Stimulated activated CD4-positive, alpha-beta T cell treated with anti-CD3 and anti-CD28 coated beads, Interleukin-1b, Interleukin-23, amount 100 ng/mL, for 48 hours (primary cell): ENCODE measurements at regions not wholly inside any gene's neighbourhood (a gene's known extent, or its start where the extent isn't known, plus 50 kb on each side); places are given as distances from the start of the nearest gene placed in this dataset.
"Not testable (repeated sequence)": the region's sequence is repeated elsewhere in the genome, so short reads cannot be mapped to it uniquely, and the experiment has no call there.

Experiments used
- DNase-seq: peaks from one replicate; pipeline ENCODE4 v3.0.0-alpha.2; 2020

DNA sequence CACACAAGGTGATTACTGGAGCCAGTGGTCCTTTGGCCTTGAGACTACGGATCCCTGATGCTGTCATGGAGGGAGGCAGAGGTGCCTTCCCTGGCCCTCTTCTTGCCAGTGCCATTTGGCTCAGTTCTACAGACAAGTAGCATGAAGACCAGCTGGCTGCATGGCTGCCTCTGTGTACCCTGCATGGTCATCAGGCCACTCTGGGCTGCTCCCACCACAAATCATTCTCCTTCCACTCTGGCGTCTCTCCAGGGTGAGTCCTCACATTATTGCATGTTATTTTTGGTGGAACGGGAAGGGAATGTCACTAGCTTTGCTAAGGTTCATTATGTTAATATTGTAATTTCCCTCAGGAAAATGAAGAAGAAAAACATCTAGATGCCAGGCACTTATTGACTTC, 229.8 kb downstream of the VAPA start:
- DNase-seq = no peak

DNA sequence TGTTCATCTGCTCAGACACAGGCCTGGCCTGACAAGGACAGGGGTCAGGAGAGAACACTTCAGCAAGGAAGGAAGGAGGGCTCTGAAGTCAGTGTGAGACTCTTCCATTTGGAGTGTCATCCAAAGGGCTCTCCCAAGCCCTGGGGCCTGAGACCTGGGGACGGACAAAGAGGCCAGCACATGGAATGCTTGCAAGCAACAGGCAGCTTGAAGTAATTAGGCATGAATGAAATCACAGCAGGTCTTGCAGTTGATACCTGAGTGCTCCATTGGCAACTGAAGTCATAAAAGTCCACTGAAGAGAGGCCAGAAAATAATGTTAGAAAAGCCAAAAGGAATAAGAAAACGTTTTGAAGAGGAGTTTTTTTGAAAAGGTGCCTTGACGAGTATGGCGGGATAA, 231.7 kb downstream of the VAPA start:
- DNase-seq = no peak

DNA sequence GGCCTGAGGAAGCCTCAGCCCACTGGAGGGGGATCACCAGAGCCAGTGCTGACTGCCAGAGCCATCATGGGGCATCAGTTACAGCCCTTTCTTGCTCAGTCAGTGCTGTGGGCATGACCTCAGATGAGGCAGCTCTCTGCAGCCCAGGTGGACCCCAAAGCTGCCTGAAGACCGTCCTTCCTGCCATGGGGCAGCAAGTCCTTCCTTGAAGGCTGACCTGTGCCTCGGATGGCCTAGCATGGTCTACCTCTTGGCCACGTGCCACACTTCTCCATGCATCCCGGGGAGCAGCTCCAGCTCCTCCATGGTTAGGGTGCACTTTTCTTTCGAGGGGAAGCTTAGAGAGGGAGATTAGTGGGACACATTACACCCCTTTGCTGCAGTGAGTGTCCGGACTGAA, 233.4 kb downstream of the VAPA start:
- no peak for DNase-seq

DNA sequence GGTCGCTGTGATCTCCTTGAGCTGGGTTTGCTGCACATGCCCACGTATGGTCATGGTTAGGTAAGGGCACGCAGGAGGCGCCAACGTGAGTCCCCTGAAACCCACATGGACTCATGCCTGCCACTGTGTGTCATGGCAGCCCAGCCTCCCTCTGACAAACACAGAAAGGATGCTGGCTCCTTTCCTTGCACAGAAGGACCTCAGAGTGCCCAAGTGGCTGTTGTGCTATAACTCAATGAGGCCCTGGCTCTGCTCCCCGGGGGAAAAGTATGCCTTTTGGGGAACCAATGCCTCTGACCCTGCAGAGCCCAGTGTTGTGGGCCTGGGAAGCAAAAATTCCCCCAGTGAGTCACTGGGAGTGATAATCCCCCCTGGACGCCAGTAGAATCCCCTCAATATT, 233.9 kb downstream of the VAPA start:
- DNase-seq = no peak

DNA sequence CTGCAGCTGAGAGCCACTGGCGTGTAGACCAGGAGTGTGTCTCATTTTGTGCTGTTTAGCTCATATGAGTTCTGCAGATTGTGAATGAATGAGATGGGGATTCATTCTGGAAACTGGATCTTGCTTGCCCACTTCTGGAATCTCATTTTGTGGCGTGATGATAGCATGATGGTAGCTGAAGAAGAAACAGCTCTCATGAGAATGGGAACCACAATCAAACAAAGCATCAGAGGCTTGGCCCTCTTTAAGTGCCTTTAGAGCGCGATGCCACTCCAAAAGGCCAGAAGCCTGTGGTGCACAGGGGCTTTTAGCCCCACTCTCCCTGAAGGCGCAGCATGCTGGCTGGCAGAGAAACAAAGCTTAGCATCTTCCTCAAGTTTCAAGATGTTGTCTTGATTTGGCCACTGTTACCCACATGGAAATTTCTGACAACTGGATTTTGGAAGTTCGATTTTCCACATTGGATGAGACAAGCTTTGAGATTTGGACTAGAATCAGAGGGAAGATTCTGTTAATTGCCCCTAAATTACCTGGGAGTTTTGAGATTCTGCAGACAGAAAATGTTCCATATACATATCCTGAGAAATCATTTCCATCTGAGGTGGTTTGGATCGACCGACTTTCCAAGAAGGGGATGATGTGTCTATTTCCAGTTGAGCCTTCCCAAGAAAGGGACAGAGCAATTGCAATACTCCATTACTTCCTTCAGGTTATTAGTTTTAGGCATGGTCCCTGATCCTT, 234.5 kb downstream of the VAPA start:
- DNase-seq = no peak

DNA sequence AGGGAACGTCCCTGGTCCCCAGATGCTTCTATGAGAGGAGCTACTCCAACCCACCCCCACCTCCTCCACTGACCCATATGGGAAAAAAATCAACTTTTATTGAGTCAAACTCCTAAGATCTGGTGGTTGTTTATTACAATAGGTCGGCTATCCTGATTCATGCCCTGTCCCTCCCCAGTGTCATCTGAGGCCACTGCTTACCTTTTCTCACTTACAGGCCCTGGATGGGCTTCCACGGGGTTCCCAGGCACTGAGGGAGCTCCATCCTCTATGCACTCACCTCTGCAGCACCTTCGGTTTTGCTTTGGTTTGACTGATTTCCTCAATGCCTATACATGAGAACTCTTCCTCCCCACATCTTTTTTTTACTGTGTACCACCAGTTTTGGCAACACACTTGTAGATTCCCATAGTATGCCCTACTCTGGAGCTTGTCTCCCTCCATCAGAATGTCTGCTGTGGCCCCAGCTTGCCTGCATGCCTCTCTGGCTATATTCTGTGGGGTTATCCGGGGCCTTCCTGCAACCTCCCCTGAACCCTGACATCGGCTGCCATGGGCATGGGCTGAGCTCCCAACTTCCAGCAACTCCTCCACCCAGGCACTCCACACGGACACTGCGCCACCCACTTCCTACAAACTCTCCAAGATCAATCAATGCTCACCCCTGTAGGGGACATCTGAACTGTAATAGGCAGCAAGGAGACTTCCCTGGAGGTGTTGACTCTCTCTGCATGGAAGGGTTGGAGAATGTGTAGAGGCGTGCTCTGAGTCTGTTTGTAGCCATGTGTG, 236.1 kb downstream of the VAPA start:
- no peak for DNase-seq

DNA sequence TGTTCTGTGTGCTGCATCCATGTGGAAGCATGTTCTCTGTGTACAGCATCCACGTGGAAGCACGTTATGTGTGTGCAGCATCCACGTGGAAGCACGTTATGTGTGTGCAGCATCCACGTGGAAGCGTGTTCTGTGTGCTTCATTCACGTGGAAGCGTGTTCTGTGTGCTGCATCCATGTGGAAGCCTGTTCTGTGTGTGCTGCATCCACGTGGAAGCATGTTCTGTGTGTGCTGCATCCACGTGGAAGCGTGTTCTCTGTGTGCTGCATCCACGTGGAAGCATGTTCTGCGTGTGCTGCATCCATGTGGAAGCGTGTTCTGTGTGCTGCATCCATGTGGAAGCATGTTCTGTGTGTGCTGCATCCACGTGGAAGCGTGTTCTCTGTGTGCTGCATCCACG, 236.8 kb downstream of the VAPA start:
- not testable (repeated sequence) for DNase-seq

DNA sequence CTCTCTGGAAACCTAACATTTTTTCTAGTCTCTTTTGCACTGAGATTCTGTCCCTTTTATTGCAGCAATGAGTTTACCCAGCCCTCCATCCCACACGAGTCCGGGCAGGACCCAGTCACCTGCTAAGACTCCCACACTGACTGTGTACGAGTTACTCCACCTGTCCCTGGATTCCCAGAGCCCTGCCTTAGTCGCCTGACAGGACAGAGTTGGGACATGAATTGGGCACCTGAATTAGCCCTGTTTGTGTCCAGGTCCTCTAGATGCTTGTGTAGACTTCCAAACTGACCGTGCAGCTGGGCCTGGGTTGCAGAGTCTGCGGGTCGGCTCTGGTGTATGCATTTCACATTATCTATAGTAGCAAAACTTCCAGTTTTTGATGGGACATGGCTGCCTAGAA, 238.7 kb downstream of the VAPA start:
- no peak for DNase-seq

DNA sequence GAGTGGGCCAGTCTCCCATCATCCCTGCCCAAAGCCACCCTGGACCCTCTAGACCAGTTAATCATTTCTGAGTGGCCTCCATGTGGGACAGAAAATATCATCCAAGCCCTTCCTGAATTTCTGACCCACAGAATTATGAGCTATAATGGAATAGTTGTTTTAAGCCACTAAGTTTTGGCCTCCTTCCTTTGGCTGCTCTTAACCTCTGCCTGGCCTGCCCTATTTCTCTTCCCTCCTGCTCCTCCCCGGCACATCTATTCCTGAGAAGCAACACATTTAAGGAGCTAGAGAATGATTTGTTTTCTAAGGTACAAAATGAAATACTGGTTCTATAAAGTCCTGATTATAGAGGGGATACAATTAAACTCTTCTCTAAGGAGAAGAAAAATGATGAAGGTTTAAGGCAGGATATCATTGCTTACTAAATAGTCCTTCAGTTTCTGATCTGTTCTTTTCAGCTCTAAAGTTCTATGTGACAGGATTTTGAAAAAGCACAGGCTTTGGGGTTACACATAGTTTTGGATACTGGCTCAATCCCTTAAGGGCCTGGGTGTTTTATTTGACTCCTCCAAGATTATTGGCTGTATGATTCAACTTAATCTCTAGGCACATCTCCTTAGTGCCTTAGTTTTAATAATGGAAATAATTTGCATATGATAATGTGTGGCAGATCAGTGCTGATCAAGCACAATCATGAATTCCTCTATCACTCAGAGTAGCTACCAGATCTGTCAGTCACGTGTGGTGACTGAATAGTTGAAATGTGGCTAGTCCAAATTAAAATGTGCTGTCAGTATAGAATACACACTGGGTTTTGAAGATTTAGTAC, 240.3 kb downstream of the VAPA start:
- no peak for DNase-seq

DNA sequence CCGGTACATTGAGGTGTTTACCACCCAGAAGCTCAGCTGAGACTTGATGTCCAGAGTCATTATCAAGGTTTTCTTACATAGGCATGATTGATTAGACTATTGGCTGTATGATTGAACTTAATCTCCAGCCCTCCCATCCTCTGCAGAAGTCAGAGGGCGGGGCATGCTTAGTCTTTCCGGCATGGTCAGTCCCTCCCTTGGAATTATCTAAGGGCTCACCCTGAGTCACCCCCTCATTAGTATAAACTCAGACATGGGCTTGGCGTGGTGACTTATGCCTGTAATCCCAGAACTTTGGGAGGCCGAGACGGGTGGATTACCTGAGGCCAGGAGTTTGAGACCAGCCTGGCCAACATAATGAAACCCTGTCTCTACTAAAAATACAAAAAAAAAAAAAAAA, 243.9 kb downstream of the VAPA start:
- DNase-seq = no peak

DNA sequence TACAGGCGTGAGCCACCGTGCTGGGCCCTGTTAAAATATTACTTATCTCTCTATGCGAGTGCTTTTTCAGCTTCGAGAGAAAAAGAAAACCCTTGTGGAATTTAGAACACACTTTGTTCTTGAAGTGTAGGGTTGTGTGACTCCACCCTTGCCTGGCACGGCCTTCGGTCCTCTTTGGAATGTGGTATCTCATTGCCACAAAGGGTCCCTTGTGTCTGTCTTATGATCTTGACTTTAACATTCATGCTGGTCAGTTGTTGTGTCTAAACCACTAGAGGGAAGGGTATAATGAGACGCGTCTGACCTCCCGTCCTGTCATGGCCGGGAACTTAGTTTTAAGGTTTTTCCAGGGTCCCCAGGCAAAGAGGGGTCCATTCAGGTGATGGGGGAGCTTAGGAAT, 246.4 kb downstream of the VAPA start:
- no peak for DNase-seq

DNA sequence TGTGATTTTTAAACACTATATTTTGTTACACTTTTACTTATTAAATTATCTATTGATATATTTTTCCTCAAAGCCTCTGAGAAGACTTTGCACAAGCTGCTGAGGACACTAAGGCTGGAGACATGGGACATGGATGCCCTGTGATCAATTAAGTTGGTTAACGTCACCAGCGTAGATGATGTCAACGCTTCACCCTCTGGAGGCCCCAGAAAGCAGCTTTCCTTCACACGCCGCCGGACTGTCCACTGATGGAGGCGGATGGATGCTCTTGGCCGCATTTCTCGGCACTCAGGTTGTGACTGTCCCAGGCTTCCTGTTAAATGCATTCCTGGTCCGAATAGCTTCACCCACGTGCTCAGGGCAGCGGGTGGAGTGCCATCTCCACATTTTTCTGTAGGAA, 247.5 kb downstream of the VAPA start:
- no peak for DNase-seq

DNA sequence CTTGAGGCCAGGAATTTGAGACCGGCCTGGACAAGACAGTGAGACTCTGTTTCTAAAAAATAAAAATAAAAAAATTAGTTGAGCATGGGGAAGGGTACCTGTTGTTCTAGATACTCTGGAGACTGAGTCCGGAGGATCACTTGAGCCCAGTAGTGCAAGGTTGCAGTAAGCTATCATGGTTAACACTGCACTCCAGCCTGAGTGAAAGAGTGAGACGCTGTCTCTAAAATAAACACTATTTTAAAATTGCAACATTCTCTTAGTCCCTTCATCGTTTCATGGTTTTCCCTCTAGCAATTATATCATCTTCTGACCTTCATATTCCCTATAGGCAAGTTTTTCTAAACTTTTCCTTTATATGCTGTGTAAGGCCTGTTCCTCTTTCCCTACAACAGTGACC, 248.5 kb downstream of the VAPA start:
- DNase-seq = no peak

DNA sequence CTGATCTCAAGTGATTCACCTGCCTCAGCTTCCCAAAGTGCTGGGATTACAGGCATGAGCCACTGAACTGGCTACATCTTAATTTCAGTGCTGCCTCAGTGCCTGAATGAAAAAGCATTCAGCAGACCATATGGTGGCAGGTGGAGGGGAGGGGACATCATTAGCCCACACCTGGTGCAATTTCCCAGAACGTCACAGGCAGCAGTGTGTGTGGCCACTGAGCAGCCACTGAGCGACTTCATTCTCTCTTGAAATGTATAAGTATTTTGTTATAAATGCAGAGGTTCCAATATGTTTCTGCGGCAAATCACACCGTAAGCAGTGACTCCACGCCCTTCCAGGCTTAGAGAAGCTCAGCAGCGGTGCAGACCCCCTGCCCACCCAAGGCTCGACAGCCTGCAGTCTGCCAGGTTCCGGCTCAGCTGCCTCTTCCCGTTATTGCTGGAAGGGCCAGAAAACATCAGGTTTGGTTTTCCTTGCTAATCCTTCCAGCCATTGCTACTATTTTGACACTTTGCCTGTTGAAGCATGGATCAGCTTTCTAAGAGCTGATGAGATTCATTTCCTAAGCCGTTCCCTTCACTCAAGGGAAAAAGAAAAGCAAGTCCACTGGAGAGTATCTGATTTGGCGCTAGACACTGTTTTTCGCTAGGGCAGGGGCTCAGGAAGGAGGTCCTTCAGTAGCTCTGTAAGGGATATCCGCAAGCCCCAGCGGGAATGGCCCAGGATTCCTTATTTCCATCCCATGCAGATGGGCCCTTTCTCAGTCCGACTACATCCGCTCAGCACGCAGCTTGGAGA, 250.7 kb downstream of the VAPA start:
- no peak for DNase-seq

DNA sequence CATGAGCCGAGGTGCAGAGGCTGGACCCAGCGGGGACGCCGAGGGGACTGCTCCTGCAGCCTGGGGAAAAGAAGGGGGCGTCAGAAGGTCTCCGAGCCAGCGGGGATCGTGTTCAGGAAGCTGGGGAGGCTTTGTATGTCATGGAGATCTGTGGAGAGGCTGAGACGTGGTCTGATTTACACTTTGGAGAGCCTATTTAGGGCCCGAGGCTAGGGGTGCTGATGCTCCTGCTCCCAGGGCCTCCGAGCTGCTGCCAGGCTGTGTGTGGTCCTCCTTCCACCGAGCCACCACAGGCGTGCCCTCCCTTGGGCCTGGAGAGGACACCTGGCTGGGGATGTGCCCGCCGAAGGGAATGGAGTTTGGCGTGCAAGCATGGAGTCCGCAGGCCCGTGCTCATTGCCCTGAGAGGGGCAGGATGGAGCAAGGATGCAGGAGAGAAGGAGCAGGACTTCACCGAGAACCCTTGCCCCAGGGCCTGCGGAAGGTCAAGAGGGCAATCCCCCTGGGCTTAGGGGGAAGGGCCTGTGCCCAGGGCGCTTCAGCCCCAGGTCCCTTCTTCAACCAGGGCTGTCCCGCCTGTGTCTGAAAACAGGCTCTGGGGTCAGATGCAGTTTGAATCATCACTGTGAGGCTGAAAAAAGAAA, 252.5 kb downstream of the VAPA start:
- no peak for DNase-seq

DNA sequence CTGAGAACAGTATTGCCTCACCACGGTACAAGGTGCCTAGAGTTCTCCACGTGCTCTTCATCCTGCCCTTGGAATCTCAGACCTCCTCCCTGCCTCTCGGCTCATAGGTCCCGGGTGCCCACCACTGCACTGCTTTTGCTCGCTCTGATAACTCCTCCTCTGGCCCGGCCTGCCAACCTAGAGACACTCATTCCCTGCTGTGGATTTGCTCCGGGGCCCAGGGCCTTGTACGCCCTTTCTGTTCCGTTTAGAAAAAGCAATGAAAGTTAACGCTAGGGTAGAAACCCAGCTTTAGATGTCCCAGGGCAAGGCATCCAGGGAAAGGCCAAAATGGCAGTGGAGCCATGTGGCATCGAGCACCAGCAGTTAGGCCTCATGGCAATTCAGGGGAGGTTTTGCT, 253.9 kb downstream of the VAPA start:
- DNase-seq = no peak

DNA sequence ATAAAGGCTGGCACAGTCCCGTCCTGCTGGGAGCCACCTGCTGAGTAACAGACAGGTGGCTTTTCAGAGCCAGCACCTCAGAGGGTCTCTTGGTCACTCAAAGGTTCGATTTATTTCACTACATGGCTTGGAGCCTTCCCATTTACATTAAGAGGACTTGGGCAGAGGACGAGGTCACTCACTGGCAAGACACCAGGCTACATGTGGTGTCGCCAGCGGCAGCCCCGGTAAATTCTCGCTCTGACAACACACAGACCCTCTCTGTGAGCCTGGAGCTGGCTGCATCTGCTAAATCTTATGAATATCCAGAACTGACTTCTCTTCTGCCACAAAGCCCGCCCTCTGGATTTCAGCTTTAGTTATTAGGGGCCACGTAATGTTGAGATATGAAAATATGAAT, 254.7 kb downstream of the VAPA start:
- no peak for DNase-seq

DNA sequence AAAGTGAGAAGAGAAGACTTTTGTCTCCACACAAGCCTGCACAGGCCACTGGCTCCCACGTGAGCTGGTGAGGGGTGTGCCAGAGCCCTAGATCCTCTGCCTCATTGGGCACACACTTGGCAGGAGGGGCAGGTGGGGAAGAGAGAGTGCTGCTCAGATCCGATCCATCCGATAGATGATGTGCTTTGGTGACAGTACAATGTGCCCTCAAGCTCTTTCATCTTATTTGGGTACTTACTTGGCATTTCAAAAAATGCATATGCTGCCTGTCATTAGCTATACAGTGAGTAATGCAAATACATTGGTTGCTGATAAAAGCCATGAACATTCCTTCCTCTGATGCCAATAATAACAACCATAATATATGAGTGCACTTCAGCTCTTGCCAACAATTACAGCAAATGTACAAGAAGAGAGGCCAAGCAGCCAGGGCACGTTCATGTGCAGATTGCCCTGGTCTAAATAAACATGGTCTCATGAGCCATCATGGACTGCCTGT, 255.3 kb downstream of the VAPA start:
- no peak for DNase-seq

DNA sequence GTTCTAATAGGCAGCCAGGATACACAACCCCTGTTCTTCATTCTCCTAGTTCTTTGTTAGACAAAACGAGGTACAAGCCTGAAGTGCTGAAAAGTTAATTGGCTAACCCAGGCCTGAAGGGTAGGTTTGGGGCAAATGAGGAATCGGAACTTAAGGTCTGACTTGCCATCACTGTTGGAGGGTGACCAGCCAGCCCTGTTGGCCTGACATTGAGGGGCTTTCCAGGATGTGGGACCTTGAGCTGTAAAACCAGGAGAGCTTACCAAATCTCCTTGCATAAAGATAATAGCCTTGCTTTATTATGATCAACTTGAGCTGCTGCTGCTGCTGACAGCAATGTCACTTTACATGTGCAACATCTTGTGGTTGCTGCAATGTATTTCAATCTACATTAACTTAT, 256.0 kb downstream of the VAPA start:
- DNase-seq = no peak

DNA sequence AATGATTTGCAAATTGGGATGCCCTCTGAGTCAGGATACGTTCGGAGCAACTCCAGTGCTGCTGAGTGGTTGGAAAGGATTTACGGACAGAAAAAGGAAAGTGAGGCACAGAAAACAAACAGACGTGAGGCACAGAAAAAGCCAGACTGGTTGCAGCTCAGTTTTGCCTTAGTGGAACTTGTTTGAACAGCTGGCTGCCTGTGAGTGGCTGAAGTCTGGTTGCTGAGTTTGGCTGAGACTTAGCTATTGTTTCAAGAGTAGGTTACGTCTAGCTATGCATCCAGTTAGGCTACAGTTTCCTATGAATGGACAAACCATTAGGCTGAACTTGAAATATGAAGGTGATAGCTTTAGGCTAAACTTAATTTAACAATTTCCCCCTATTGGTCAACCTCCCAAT, 256.6 kb downstream of the VAPA start:
- no peak for DNase-seq

DNA sequence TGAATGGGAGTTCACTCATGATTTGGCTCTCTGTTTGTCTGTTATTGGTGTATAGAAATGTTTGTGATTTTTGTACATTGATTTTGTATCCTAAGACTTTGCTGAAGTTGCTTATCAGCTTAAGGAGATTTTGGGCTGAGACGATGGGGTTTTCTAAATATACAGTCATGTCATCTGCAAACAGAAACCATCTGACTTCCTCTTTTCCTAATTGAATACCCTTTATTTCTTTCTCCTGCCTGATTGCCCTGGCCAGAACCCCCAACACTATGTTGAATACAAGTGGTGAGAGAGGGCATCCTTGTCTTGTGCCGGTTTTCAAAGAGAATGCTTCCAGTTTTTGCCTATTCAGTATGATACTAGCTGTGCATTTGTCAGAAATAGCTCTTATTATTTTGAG, 261.5 kb downstream of the VAPA start:
- not testable (repeated sequence) for DNase-seq

DNA sequence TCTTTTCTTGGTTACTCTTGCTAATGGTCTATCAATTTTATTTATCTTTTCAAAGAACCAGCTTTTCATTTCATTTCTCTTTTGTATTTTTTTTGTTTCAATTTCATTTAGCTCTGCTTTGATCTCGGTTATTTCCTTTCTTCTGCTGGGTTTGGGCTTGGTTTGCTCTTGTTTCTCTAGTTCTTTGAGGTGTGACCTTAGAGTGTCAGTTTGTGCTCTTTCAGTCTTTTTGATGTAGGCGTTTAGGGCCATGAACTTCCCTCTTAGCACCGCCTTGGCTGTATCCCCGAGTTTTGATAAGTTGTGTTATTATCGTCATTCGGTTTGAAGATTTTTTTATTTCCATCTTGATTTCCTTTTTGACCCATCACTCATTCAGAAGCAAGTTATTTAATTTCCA, 265.5 kb downstream of the VAPA start:
- not testable (repeated sequence) for DNase-seq
